HG03280 (cell line): ENCODE measurements at regions not wholly inside any gene's neighbourhood (a gene's known extent, or its start where the extent isn't known, plus 50 kb on each side); places are given as distances from the start of the nearest gene placed in this dataset.

Experiments used
- ATAC-seq: cut with Tn5 transposase; IDR thresholded peaks from one replicate; pipeline ENCODE4 v1.9.1; 2021; ENCODE audit warnings: mild to moderate bottlenecking, moderate library complexity; ENCODE audit not compliant: unreplicated experiment

DNA sequence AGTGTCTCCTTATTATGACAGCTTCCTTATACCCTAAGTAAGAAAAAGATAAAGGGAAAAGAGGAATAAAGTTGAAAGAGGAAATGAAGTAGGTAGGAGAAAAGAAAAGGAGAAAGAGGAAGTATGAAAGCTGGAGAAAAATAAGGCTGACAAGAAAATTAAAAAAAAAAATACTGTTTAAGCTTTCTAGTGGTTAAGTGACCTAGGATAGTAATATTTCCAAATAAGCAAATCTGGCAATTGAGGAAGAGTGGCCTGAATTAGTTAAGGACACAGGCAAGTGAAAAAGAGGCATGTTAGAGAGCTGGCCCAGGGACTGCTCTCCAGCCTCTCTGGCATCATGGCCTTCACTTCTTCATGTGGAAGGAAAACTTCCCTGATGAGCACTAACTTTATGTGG is 76.5 kb upstream of the ADGRF1 start:
- no peak for ATAC-seq

DNA sequence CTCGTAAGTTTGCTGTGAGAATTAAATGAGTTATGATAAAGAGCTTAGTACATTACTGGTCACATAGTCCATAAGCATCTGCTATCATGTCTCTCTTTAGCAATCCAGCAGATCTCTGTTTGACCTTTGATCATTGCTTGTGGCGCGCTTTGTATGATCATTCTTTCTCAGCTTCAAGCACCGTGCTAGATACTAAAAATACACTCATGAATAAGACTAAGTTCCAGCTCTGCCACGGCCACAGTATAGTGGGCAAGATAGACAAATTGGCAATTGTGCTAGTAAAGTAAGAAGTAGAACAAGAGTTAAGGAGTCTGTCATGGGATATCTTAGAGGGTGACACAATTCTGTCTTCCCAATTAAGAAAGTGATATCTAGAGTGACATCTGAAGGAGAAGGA is 75.2 kb upstream of the ADGRF1 start:
- ATAC-seq = no peak

DNA sequence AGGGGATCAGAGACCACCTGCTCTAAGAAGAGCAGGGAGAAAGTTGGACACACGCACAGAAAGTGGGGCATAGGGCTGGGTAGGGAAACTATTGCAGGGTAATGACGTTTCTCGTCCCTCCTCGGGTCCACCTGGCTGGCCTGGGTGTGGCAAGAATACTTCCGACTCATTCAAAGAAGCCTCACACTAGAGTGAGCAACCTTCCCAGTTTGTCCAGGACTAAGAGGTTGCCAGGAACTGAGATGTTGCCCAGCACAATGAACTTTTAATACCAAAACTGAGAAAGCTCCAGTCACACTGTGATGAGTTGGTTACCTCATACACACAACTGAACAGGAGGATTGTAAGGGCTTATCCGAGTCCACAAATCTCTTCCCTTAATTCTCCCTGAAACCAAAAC is 74.5 kb upstream of the ADGRF1 start:
- no peak for ATAC-seq

DNA sequence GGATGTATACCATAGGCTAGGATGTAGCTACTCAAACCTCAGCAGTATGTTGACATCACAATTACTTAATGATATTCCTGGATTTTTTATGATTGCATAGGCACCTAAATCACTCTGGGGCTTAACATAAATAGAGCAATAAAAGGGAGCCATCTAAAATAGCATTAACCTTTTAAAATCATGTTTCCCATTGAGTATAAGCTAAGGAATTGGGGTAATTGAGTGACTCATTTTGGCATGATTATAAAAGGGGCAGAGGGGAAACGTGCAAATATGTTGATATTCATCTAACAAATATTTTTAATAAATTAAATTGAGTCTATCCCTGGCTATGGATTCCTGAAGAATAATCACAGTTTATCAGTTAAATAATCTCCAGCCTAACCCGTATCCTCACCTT is 74.0 kb upstream of the ADGRF1 start:
- no peak for ATAC-seq

DNA sequence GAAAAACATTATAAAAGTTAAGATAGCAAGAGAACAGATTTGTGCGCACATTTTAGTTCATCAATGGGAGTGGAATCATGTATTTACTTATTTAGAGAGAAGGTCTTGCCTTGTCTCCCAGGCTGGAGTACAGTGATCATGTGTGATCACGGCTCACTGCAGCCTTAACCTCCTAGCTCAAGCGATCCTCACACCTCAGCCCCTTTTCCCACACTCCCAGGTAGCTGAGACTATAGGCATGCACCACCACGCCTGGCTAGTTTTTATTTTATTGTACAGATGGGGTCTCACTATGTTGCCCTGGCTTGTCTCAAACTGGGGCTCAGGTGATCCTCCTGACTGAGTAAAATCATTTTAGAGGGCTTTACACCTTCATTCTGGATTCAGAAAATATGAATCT is 72.3 kb upstream of the ADGRF1 start:
- ATAC-seq = no peak

DNA sequence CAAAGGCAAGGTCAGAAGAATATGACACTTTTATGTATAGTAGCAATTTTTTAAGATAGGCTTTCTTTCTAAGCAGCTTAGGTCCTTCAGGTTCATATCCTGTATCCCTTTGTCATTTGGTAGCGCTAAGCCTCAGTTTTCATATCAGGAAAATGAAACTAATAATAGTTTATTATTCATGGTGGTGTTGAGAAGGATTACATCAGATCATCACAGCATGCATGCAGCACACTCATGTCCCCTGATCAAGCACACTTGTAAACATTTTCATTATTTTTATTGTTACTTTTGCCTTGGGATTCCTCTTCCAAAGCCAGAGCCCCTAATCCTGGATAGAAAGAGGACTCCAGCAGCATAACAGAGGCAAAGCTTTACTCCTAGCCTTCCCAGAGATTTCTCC is 70.2 kb upstream of the ADGRF1 start:
- ATAC-seq = no peak

DNA sequence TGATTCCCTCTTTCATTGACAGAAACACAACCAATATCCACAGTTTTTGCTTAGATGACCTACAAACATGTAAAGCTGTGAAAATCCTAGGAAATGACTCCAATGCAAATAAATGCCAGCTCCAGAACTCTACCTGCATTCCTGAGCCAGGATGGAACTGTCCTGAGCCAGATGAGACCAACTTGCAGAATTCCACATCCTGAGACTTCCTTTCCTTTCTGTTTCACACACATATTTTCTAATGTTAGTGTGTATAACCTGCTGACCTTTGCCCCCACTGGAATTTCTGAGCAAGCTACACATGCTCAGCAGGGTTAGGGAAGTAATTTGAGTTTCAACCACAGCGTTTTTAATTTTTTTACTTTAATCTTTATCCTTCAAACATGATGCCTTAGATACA is 69.6 kb upstream of the ADGRF1 start:
- ATAC-seq = no peak

DNA sequence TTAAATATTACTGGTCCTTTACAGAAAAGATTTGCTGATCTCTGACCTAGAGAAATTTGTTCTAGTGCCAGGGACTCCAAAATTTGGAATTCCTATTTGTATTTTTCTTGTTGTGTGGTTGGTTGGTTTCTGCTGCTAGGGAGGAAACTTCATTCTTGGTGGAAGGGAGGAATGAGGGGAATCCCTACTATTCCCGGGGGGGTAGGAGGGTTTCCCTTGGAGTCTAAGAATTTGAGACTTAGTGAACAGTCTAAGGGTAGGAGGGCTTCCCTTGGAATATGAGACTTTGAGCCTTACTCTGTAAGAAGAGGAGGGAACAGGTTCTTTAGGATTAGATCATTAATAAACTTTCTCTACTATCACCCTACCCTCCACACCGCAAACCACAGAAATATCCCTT is 67.1 kb upstream of the ADGRF1 start:
- no peak for ATAC-seq

DNA sequence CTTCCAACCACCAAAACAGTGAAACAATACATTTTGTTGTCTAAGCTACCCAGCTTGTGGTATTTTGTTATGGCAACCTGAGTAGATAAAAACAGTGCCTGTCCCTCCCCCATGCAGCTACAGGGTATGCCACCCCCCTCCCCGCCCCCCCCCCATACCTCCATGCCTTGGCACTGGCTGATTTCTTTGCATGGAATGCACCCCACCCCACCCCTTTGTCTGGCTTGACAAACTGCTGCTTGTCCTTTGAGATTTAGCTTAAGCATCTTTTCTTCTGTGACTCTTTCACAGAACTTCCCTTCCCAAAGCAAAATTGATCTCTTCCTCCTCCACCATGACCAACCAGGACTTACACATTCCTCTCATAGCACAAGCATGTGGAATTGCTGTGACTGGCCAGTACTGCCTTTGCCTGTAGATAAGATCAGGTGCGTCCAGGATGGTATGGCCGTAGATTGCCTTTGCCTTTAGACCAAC is 64.6 kb upstream of the ADGRF1 start:
- no peak for ATAC-seq

DNA sequence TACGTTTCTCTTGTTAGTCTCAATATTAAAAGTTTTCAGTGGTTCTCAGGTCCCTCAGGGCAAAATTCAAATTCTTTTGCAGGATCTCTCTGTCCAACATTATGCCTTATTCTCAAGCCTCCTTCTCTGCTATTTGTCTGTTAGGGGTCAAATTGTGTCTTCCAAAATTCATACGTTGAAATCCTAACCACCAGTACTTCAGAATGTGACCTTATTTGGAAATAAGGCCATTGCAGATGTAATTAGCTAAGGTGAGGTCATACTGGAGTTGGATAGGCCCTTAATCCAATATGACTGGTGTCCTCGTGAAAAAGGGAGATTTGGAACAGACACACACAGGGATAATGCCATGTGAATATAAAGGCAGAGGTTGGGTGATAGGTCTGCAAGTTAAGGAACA is 64.1 kb upstream of the ADGRF1 start:
- ATAC-seq = no peak

DNA sequence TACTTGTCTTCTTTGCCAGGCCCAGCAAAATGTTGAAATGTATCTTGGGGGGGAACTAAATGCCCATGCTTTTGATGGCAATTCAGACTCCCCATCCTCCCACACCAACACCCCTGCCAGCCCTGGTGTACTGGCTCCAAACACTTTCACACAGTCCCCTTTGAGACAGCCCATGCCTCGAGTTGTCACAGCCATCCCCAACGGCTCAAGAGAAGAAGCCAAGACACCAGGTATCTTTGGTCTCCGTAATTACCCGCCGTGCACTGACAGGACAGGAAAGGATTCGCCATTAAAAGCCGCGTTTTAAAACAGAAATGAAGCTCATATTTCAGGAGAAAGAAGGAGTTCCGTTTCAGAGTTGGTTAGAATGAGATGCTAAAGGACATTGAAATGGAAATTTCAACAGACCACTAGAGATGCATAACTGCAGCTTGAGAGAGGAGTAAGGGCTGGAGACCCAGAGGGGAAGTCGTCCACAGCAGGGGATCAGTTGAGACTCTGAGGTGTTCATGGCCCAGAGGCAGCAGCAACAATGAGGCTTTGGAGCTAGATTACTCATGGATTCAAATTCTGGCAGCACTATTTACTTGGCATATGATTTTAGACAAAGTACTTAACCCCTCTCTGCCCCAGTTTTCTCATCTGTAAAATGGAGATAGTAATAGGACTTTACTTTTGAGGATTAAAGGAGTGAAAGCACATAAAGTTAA is 63.5 kb upstream of the ADGRF1 start:
- ATAC-seq = no peak

DNA sequence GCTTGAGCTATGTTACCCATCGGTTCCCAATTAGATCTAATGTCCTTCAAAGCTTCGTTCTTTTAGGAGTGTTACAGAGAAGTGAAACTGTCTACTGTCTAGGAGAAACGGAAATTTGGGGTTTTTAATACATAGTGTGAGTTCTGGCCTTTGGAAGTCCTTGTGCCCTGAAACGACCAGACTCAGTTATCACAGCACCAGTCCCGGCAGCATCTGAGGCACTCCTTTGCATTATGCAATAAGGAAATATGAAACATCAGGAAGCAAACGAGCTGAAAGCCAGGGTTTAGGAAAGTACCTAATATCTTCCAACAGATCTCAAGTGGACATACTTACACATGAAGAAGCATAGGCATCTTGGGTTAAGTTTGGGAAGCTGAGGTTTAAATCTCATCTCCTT is 61.8 kb upstream of the ADGRF1 start:
- no peak for ATAC-seq

DNA sequence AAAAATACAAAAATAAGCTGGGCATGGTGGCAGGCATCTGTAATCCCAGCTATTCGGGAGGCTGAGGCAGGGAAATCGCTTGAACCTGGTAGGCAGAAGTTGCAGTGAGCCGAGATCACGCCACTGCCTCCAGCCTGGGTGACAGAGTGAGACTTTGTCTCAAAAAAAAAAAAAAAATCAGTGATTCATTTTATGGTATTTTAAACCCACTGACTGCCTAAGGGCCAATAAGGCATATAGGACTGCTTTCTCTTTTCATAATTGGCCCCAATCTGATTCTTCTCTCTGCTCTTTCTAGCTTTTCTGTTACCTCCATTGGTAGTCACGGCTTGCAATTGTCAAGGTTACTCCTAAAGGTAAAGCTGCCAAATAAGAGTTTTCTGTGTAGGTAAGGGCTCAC is 60.2 kb upstream of the ADGRF1 start:
- ATAC-seq = no peak

DNA sequence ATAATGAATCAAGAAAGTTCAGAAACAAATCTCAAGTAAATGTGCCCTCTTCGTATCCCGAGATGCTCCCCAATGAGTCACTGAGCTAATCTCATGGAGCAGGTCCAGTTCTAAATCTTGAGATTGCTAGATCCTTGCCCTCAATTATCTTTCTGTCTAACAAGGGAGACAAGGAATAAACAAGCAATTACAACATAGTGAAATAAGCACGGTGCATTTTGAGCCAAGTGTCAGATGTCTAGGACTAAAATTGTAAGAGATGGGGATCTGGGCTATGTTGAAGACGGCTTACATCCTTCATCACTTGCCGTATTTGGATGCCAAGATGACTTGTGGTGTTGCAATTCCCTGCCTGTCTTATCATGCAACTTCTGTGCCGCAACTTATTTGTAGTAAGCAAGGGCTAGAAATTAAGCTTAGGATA is 56.5 kb upstream of the ADGRF1 start:
- ATAC-seq = no peak

DNA sequence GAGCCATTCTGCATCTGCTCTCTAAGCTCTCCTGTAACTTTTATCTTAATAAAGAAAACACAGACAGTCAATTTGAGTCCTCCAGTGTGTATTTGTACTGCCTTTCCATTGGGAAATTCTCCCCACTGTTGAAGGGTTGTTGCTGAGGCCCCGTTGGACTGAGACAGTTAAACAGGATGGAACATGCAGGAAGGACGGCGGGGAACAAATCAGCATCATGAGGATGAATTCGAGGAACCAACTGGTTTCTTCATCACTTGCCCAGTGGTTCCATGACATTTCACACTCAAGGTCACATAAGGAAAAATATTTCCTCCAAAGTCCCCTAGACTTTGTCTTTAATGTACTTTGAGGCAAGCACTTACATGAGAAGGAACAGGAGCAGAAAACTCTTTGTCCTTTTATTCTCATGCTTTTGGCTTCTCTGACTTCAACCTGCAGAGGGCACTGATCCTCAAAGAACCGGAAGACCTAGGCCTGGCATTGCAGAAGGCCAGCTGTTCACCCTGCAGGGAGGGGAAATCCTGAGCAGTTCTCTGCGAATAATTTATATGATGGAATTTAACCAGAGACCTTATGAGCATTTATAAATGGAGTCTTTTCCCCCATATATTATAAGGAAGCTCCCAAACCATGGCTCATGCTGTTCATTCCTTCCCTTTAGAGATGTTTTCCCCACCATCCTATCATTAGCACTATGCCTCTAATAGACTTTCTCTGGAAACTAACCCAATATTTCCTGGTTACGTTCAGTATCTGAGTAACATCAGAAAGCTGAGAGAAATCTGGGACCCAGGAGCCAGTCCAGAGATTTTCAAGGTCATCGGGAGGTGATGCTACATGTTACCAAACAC is 55.2 kb upstream of the ADGRF1 start:
- ATAC-seq = peak; percentile 96

DNA sequence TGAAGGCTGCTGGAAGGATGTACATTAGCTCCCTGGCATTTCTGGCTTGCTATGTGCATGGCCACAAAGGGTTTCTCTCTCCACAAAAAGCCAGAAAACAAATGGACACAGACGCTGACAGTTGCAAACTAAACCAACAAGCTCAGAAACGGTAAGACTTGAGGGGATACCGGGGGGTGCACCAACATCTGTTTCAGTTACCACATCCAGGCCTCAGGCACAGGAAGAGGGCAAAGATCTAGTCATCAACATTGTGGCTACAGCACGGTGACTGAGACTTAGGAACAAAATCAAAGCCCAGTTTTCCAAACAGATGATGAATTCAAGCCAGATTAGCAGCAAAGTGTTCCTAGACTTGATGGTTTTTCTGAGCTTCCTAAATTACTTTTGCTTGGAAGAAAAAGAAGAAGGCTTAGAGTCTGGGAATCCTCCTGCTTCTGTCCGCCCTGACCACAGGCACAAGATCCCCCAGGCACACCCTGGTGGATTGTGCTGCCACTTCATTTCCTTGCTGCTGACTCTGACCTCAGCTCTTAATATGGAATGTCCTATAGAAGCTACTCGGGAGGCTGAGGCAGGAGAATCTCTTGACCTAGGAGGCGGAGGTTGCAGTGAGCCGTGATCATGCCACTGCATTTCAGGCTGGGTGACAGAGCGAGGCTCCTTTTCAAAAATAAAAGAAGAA is 54.2 kb upstream of the ADGRF1 start:
- no peak for ATAC-seq

DNA sequence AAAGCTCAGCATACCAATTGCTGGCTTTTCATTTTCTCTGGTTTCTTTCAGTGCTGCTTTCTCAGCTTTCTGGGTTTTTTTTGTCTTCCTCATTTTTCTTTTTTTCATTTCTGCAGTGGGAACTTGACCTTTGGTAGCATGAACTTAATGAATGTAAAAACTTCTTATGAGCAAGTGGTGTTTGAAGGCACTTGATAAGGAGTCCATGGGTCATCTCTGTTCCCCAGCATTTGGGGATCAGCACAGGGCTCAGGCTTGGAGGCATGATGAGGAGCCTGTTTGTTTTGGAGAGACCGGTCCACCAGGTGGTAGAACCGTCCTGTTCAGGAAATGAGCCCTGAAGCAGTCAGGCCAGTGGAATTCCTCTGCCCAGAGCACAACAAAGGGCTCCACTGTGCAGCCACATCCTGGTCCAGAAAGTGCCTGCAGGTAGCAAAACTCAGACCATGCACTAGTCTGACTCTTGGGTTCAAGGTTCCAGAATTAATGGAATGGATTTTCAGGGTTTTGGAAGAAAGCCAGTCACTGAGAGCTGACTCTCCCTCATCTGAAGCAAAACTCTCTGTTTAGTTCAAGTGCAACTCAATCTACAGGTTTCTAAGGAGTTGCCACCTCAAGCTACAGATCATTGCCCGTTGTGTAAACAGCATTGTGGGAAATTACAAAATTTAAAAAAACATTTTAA is 52.3 kb upstream of the ADGRF1 start:
- ATAC-seq = no peak

DNA sequence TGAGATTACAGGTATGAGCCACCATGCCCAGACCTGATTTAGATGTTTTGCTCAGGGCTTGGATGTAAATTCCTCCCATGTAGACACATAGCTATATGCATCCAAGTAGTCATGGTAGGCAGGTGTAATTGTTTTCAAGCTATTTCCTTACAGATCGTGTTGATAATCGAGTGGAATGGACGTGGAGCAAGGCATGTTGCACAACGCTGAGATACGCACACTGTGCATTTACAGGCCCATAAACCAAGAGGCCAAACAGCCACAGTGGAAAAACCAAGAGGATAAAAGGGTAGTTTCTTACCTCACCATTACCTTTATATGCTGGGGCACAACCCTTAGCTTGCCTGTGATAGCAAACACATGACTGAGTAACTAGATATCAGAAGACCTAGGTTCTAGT is 51.0 kb upstream of the ADGRF1 start:
- no peak for ATAC-seq

DNA sequence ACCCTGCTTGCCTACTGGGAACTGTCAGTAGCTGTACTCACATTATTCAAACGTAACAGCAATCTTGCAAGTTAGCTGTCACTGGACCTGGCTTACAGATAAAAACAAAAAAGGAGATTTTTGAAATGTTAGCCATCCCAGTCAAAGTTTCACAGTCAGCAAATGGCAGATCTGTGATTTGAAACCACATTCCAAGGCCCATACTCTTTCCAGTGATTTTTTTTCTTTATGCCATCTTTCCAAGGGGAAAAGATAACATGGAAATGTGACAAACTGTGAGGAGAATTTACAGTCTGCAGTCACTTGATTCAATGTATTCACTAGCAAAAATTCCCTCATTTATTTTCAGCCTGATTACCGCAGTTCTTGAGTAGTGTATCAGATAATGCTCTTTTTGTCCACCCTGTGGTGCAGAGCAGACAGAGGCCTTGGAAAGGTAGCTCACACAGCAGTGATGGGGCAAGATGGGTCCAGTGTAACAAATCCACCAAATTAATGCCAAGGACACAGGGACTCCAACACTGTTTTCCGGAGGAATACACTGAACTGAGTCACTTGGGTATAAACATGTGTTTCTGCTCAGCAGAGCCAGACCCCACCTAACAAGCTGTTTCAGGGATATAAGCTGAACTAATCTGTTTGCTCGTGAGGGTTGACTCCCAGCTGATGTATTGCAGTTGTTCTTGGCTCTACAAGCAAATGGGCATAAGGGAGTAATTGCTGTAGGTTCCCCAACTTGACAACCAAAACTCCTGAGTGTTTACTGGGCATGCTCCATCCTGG is 49.9 kb upstream of the ADGRF1 start:
- ATAC-seq = no peak
